WTC11 (cell line): ENCODE measurements at regions not wholly inside any gene's neighbourhood (a gene's known extent, or its start where the extent isn't known, plus 50 kb on each side); places are given as distances from the start of the nearest gene placed in this dataset.

Experiments
- ATAC-seq: fragments of 200-7000 bp; cut with Tn5 transposase; 2 replicates; pipeline ENCODE4 v1.10.0; 2021; ENCODE audit warnings: mild to moderate bottlenecking, moderate library complexity
- CTCF ChIA-PET: fragments of 300-600 bp; sonication (Branson Sonifier 250); formaldehyde crosslinking; loops from one replicate; lab custom pipeline; 2021; ENCODE audit warnings: antibody characterized with exemption; lab: Charles Lee
- POLR2A ChIA-PET: fragments of 350-600 bp; sonication (Branson Sonifier 250); formaldehyde crosslinking; loops from one replicate; lab custom pipeline; 2021; ENCODE audit warnings: antibody characterized with exemption; lab: Charles Lee
- DNase-seq: peaks from one replicate; pipeline ENCODE4 v3.0.0; 2021; ENCODE audit warnings: low spot score
- H3K27ac Mint-ChIP-seq: 2 replicates; pipeline ENCODE4 v1.8.0; 2021; ENCODE audit warnings: mixed read lengths
- H3K27me3 Mint-ChIP-seq: 2 replicates; pipeline ENCODE4 v1.8.0; 2021; ENCODE audit warnings: low read depth, mild to moderate bottlenecking, moderate library complexity, mixed read lengths
- H3K36me3 Mint-ChIP-seq: 2 replicates; pipeline ENCODE4 v1.8.0; 2021; ENCODE audit warnings: mixed read lengths
- H3K4me1 Mint-ChIP-seq: 2 replicates; pipeline ENCODE4 v1.8.0; 2022; ENCODE audit warnings: mixed read lengths
- H3K4me3 Mint-ChIP-seq: 2 replicates; pipeline ENCODE4 v1.8.0; 2021; ENCODE audit warnings: mild to moderate bottlenecking, moderate library complexity, mixed read lengths
- H3K9me3 Mint-ChIP-seq: 2 replicates; pipeline ENCODE4 v1.8.0; 2021; ENCODE audit warnings: mixed read lengths
- ARID4B ChIP-seq: sonication (generic); formaldehyde crosslinking; IDR thresholded peaks from 2 replicates; pipeline ENCODE4 v1.8.0; 2023; ENCODE audit warnings: missing genetic modification reagents, mild to moderate bottlenecking, borderline replicate concordance
- ATF1 ChIP-seq: sonication (generic); formaldehyde crosslinking; IDR thresholded peaks from 2 replicates; pipeline ENCODE4 v1.8.1; 2023; ENCODE audit warnings: mild to moderate bottlenecking, moderate library complexity, missing genetic modification reagents
- ATF2 ChIP-seq: sonication (generic); formaldehyde crosslinking; IDR thresholded peaks from 2 replicates; pipeline ENCODE4 v1.8.1; 2022; ENCODE audit warnings: low read depth, missing genetic modification reagents, borderline replicate concordance
- E2F5 ChIP-seq: sonication (generic); formaldehyde crosslinking; IDR thresholded peaks from 2 replicates; pipeline ENCODE4 v1.8.1; 2022; ENCODE audit warnings: mild to moderate bottlenecking, moderate library complexity, missing genetic modification reagents
- EMX1 ChIP-seq: fragments of 250-450 bp; sonication (Bioruptor Pico); IDR thresholded peaks from 2 replicates; pipeline ENCODE4 v1.8.0; 2021; ENCODE audit warnings: mild to moderate bottlenecking
- GABPB1 ChIP-seq: sonication (generic); formaldehyde crosslinking; IDR thresholded peaks from 2 replicates; pipeline ENCODE4 v1.8.1; 2023; ENCODE audit warnings: mild to moderate bottlenecking, missing genetic modification reagents
- IRF2 ChIP-seq: sonication (generic); formaldehyde crosslinking; IDR thresholded peaks from 2 replicates; pipeline ENCODE4 v1.8.0; 2022; ENCODE audit warnings: low read depth, missing genetic modification reagents, borderline replicate concordance
- JAZF1 ChIP-seq: fragments of 250-450 bp; sonication (Bioruptor Pico); IDR thresholded peaks from 2 replicates; pipeline ENCODE4 v1.9.0; 2021; ENCODE audit warnings: moderate library complexity, mild to moderate bottlenecking, inconsistent platforms
- MYBL2 ChIP-seq: sonication (generic); formaldehyde crosslinking; IDR thresholded peaks from 2 replicates; pipeline ENCODE4 v1.8.1; 2023; ENCODE audit warnings: mild to moderate bottlenecking, moderate library complexity, missing genetic modification reagents
- NFE2L1 ChIP-seq: sonication (generic); formaldehyde crosslinking; IDR thresholded peaks from 2 replicates; pipeline ENCODE4 v1.8.1; 2023; ENCODE audit warnings: missing genetic modification reagents
- NFYB ChIP-seq: sonication (generic); formaldehyde crosslinking; conservative IDR thresholded peaks from 2 replicates; pipeline ENCODE4 v1.8.0; 2022; ENCODE audit warnings: low read depth, missing genetic modification reagents
- PREB ChIP-seq: sonication (generic); formaldehyde crosslinking; IDR thresholded peaks from 2 replicates; pipeline ENCODE4 v1.8.1; 2022; ENCODE audit warnings: mild to moderate bottlenecking, missing genetic modification reagents, moderate library complexity, borderline replicate concordance
- SOX15 ChIP-seq: fragments of 250-450 bp; sonication (Bioruptor Pico); IDR thresholded peaks from 2 replicates; pipeline ENCODE4 v1.9.0; 2021; ENCODE audit warnings: mild to moderate bottlenecking
- TP53 ChIP-seq: sonication (generic); formaldehyde crosslinking; IDR thresholded peaks from 2 replicates; pipeline ENCODE4 v1.8.1; 2023; ENCODE audit warnings: mild to moderate bottlenecking, missing genetic modification reagents
- USF2 ChIP-seq: sonication (generic); formaldehyde crosslinking; IDR thresholded peaks from 2 replicates; pipeline ENCODE4 v1.8.1; 2023; ENCODE audit warnings: mild to moderate bottlenecking, missing genetic modification reagents, moderate library complexity
- ZNF121 ChIP-seq: sonication (generic); formaldehyde crosslinking; IDR thresholded peaks from 2 replicates; pipeline ENCODE4 v1.8.0; 2023; ENCODE audit warnings: missing genetic modification reagents
- ZNF232 ChIP-seq: sonication (generic); formaldehyde crosslinking; IDR thresholded peaks from 2 replicates; pipeline ENCODE4 v1.8.0; 2022; ENCODE audit warnings: mild to moderate bottlenecking, missing genetic modification reagents
- ZNF416 ChIP-seq: fragments of 250-450 bp; sonication (Bioruptor Pico); IDR thresholded peaks from 2 replicates; pipeline ENCODE4 v1.9.0; 2021; ENCODE audit warnings: mild to moderate bottlenecking, inconsistent platforms
- ZSCAN18 ChIP-seq: fragments of 250-450 bp; sonication (Bioruptor Pico); IDR thresholded peaks from 2 replicates; pipeline ENCODE4 v2.1.2; 2022; ENCODE audit warnings: mild to moderate bottlenecking, moderate library complexity

- ChIA-PET CTCF (no interaction called here), POLR2A (no interaction called here)
- H3K9me3 Mint-ChIP-seq: 0 out of 2 replicates have a peak, but pooled peaks cover 4% of the 10 kb centered on the region
- H3K27me3 Mint-ChIP-seq: no peaks in the 10 kb centered on the region
- DNase-seq (no peak), ATAC-seq (no peak)
- H3K4me3 Mint-ChIP-seq: no peak overlapping the region
- TF ChIP-seq GABPB1 (CRISPR knock-in tag) (no peak), ARID4B (no peak), JAZF1 (CRISPR knock-in tag) (no peak), EMX1 (CRISPR knock-in tag) (no peak), MYBL2 (CRISPR knock-in tag) (no peak), NFYB (CRISPR knock-in tag) (no peak), ZNF121 (CRISPR knock-in tag) (no peak), ZNF232 (CRISPR knock-in tag) (no peak), PREB (no peak), ATF1 (CRISPR knock-in tag) (no peak)
- no peaks in the 10 kb centered on the region for H3K36me3 Mint-ChIP-seq
- no peaks in the 10 kb centered on the region for H3K4me1 Mint-ChIP-seq
- H3K27ac Mint-ChIP-seq: no peak overlapping the region
These were observed 108.6 kb upstream of the NAA20 start for GRCh38 chr20:19908576-19908975.

GRCh38 chr20:19909725-19910124 lies 107.4 kb upstream of the NAA20 start:
- Mint-ChIP-seq H3K27me3 (no peaks in the 10 kb centered on the region), H3K4me3 (no peak overlapping the region), H3K4me1 (peaks cover 2% of the 10 kb centered on the region), H3K36me3 (no peaks in the 10 kb centered on the region), H3K9me3 (0 out of 2 replicates have a peak, but pooled peaks cover 4% of the 10 kb centered on the region), H3K27ac (no peak overlapping the region)
- no peak for ATAC-seq
- ChIA-PET POLR2A (no interaction called here), CTCF (no interaction called here)
- no peak for DNase-seq
- TF ChIP-seq USF2 (CRISPR knock-in tag) (no peak), SOX15 (CRISPR knock-in tag) (no peak), TP53 (CRISPR knock-in tag) (no peak), MYBL2 (CRISPR knock-in tag) (no peak), IRF2 (no peak), E2F5 (CRISPR knock-in tag) (no peak), NFE2L1 (CRISPR knock-in tag) (no peak), ZSCAN18 (no peak), ATF2 (no peak), ZNF416 (CRISPR knock-in tag) (no peak), NFYB (CRISPR knock-in tag) (no peak)
